ENCODE measurements at regions not wholly inside any gene's neighbourhood (a gene's known extent, or its start where the extent isn't known, plus 50 kb on each side); places are given as distances from the start of the nearest gene placed in this dataset.

- TF ChIP-seq CTCF (conservative IDR thresholded peaks at IDR 0.05 in 1 of 2, IDR thresholded peaks at IDR 0.05 in 1 of 2; ENCODE audit: low read depth in 1 of 2, low read length in 2 of 2): no peak
- no peak for TF ChIP-seq EZH2 (IDR thresholded peaks at IDR 0.05; ENCODE audit: low read length, missing control alignments)
Measured at GRCh38 chr2:128564551-128564950, 245.9 kb upstream of the HS6ST1 start.
